ENCODE measurements at regions not wholly inside any gene's neighbourhood (a gene's known extent, or its start where the extent isn't known, plus 50 kb on each side); places are given as distances from the start of the nearest gene placed in this dataset.
A peak's percentile ranks its signal among the peaks of the same experiment; 100 is the strongest.

GRCh38 chr12:124129132-124129531 is 156.1 kb downstream of the ZNF664 start:
- Histone ChIP-seq H4K91ac (replicated peaks; ENCODE audit: insufficient read length, low read length) (no peak overlapping the region), H2BK20ac (ENCODE audit: low read length) (peak overlapping the region; percentile 75; the same call in 1 of the 2 replicates), H3K14ac (ENCODE audit: insufficient read length) (no peak overlapping the region), H2BK15ac (ENCODE audit: low read length) (no peak overlapping the region), H3K23me2 (ENCODE audit: low read depth, low read length) (no peaks in the 10 kb centered on the region), H2AFZ (ENCODE audit: low read length) (no peak overlapping the region), H2BK5ac (ENCODE audit: low read depth, low read length) (peak overlapping the region; percentile 45; the same call in 1 of the 2 replicates), H2BK120ac (replicated peaks; ENCODE audit: low read depth, low read length) (no peak overlapping the region), H3K56ac (replicated peaks; ENCODE audit: insufficient read length, low read depth, low read length) (no peak overlapping the region), H3K4me2 (ENCODE audit: insufficient read depth in 1 of 2, low read depth in 2 of 2, low read length in 2 of 2) (no peak overlapping the region), H3K4me1 (replicated peaks in 1 of 4; ENCODE audit: control insufficient read depth in 3 of 4, insufficient read depth in 4 of 4, low read length in 3 of 4) (peaks cover 3 to 14% (median 9%) of the 10 kb centered on the region in 4 experiments), H3K27me3 (replicated peaks in 1 of 4; ENCODE audit: control insufficient read depth in 3 of 4, extremely low read depth in 1 of 4, insufficient read depth in 3 of 4, low read length in 3 of 4) (no peaks in the 10 kb centered on the region; a peak in 1 of 7 replicates), H3K27ac (ENCODE audit: low read depth, low read length) (no peak overlapping the region), H4K5ac (ENCODE audit: insufficient read length, low read depth, low read length) (no peak overlapping the region), H3K23ac (ENCODE audit: insufficient read length) (no peak overlapping the region), H3K4me3 (ENCODE audit: extremely low read depth in 1 of 4, insufficient read depth in 2 of 4, low read depth in 3 of 4, low read length in 4 of 4) (no peak overlapping the region), H4K20me1 (replicated peaks in 1 of 2; ENCODE audit: control insufficient read depth in 1 of 2, insufficient read depth in 2 of 2, low read length in 2 of 2) (no peaks in the 10 kb centered on the region), H3K36me3 (ENCODE audit: control insufficient read depth in 2 of 4, insufficient read depth in 4 of 4, low read length in 3 of 4) (no peaks in the 10 kb centered on the region; a peak in 1 of 8 replicates), H3K18ac (ENCODE audit: extremely low read depth, low read length) (no peak overlapping the region), H3K9ac (replicated peaks in 1 of 4; ENCODE audit: extremely low read depth in 1 of 4, low read depth in 3 of 4, low read length in 3 of 4) (no peak overlapping the region), H3K4ac (replicated peaks; ENCODE audit: insufficient read length, low read depth, low read length) (no peak overlapping the region), H2AK5ac (ENCODE audit: low read depth, low read length) (no peak overlapping the region; the same call in 1 of the 2 replicates), H3K9me3 (ENCODE audit: insufficient read depth in 2 of 2, low read depth in 1 of 2, low read length in 1 of 2) (no peaks in the 10 kb centered on the region), H3K79me2 (ENCODE audit: control insufficient read depth in 1 of 2, insufficient read depth in 2 of 2, low read length in 2 of 2) (no peaks in the 10 kb centered on the region), H4K8ac (ENCODE audit: extremely low read depth, insufficient read depth, low read length) (no peak overlapping the region), H2BK12ac (ENCODE audit: low read depth, low read length) (0 out of 2 replicates have a peak overlapping the region, but pooled peaks have one; percentile 53), H3K79me1 (ENCODE audit: low read depth, low read length) (no peaks in the 10 kb centered on the region)
- FAIRE-seq (no peak), DNase-seq (ENCODE audit: low read depth in 1 of 2, low spot score in 2 of 2) (no peak)
- ChIA-PET CTCF (ENCODE audit: partially characterized antibody) (no interaction called here), POLR2A (ENCODE audit: partially characterized antibody) (interaction anchor here (4.3 kb wide), 1 partner anchor 11 kb away, joined by 32 read pairs; no protein-coding TSS in a partner anchor)
- WGBS, 2 experiments (ENCODE audit: extremely low coverage in 1 of 2, insufficient coverage in 1 of 2, insufficient read length in 1 of 2, insufficient replicate concordance in 2 of 2, low coverage in 1 of 2, low lambda C conversion rate in 2 of 2, missing lambda C conversion rate in 1 of 2): 96% methylated on average over 9 of the region's 9 CpGs; no CpG with 5 or more reads in 1 of the 2 experiments
- TF ChIP-seq RBBP5 (IDR thresholded peaks at IDR 0.05; ENCODE audit: borderline replicate concordance, low read depth, low read length) (no peak), RFX5 (IDR thresholded peaks at IDR 0.05; ENCODE audit: borderline replicate concordance, low read depth, low read length) (no peak), CHD1 (IDR thresholded peaks at IDR 0.05; ENCODE audit: low read depth, low read length) (no peak), RAD21 (IDR thresholded peaks at IDR 0.05 in 1 of 2, conservative IDR thresholded peaks at IDR 0.05 in 1 of 2; ENCODE audit: low read depth in 2 of 2, low read length in 2 of 2) (no peak), HDAC6 (IDR thresholded peaks at IDR 0.05; ENCODE audit: low read depth, low read length) (no peak), RNF2 (IDR thresholded peaks at IDR 0.05; ENCODE audit: borderline replicate concordance, low read depth, low read length, missing control alignments, poor library complexity, severe bottlenecking) (no peak), MAFK (IDR thresholded peaks at IDR 0.05; ENCODE audit: low read depth, low read length) (no peak), SIN3A (conservative IDR thresholded peaks at IDR 0.05 in 1 of 2, IDR thresholded peaks at IDR 0.05 in 1 of 2; ENCODE audit: low read depth in 1 of 2, low read length in 2 of 2) (no peak), TCF12 (IDR thresholded peaks at IDR 0.05; ENCODE audit: low read depth, low read length) (no peak), JUND (IDR thresholded peaks at IDR 0.05; ENCODE audit: low read length) (no peak), BACH1 (IDR thresholded peaks at IDR 0.05; ENCODE audit: low read length) (no peak), YY1 (IDR thresholded peaks at IDR 0.05; ENCODE audit: low read depth, low read length) (no peak)
